WTC11 (cell line): ENCODE measurements at regions not wholly inside any gene's neighbourhood (a gene's known extent, or its start where the extent isn't known, plus 50 kb on each side); places are given as distances from the start of the nearest gene placed in this dataset.

ENCODE experiments used
- ATAC-seq: fragments of 200-7000 bp; cut with Tn5 transposase; 2 replicates; pipeline ENCODE4 v1.10.0; 2021; ENCODE audit warnings: mild to moderate bottlenecking, moderate library complexity
- CTCF ChIA-PET: fragments of 300-600 bp; sonication (Branson Sonifier 250); formaldehyde crosslinking; loops from one replicate; lab custom pipeline; 2021; ENCODE audit warnings: antibody characterized with exemption; lab: Charles Lee
- POLR2A ChIA-PET: fragments of 350-600 bp; sonication (Branson Sonifier 250); formaldehyde crosslinking; loops from one replicate; lab custom pipeline; 2021; ENCODE audit warnings: antibody characterized with exemption; lab: Charles Lee
- DNase-seq: peaks from one replicate; pipeline ENCODE4 v3.0.0; 2021; ENCODE audit warnings: low spot score
- H3K27ac Mint-ChIP-seq: 2 replicates; pipeline ENCODE4 v1.8.0; 2021; ENCODE audit warnings: mixed read lengths
- H3K27me3 Mint-ChIP-seq: 2 replicates; pipeline ENCODE4 v1.8.0; 2021; ENCODE audit warnings: low read depth, mild to moderate bottlenecking, moderate library complexity, mixed read lengths
- H3K36me3 Mint-ChIP-seq: 2 replicates; pipeline ENCODE4 v1.8.0; 2021; ENCODE audit warnings: mixed read lengths
- H3K4me1 Mint-ChIP-seq: 2 replicates; pipeline ENCODE4 v1.8.0; 2022; ENCODE audit warnings: mixed read lengths
- H3K4me3 Mint-ChIP-seq: 2 replicates; pipeline ENCODE4 v1.8.0; 2021; ENCODE audit warnings: mild to moderate bottlenecking, moderate library complexity, mixed read lengths
- H3K9me3 Mint-ChIP-seq: 2 replicates; pipeline ENCODE4 v1.8.0; 2021; ENCODE audit warnings: mixed read lengths
- CREB1 ChIP-seq: sonication (generic); formaldehyde crosslinking; IDR thresholded peaks from 2 replicates; pipeline ENCODE4 v1.8.0; 2023; ENCODE audit warnings: mild to moderate bottlenecking, missing genetic modification reagents
- E2F4 ChIP-seq: sonication (generic); formaldehyde crosslinking; IDR thresholded peaks from 2 replicates; pipeline ENCODE4 v1.8.1; 2022; ENCODE audit warnings: low read depth, mild to moderate bottlenecking, moderate library complexity, missing genetic modification reagents, borderline replicate concordance
- GRHL2 ChIP-seq: fragments of 250-450 bp; sonication (Bioruptor Pico); IDR thresholded peaks from 2 replicates; pipeline ENCODE4 v1.8.0; 2022; ENCODE audit warnings: mild to moderate bottlenecking, moderate library complexity; ENCODE audit not compliant: insufficient replicate concordance, severe bottlenecking
- GTF2I ChIP-seq: fragments of 250-450 bp; sonication (Bioruptor Pico); conservative IDR thresholded peaks from 2 replicates; pipeline ENCODE4 v1.4.0; 2021; ENCODE audit warnings: mild to moderate bottlenecking
- IRF2 ChIP-seq: sonication (generic); formaldehyde crosslinking; IDR thresholded peaks from 2 replicates; pipeline ENCODE4 v1.8.0; 2022; ENCODE audit warnings: low read depth, missing genetic modification reagents, borderline replicate concordance
- MXD4 ChIP-seq: fragments of 250-450 bp; sonication (Bioruptor Pico); IDR thresholded peaks from 2 replicates; pipeline ENCODE4 v1.8.0; 2021; ENCODE audit warnings: mild to moderate bottlenecking, moderate library complexity, borderline replicate concordance
- PRDM15 ChIP-seq: sonication (generic); formaldehyde crosslinking; IDR thresholded peaks from 2 replicates; pipeline ENCODE4 v1.8.0; 2022; ENCODE audit warnings: missing genetic modification reagents
- PRRX2 ChIP-seq: fragments of 250-450 bp; sonication (Bioruptor Pico); IDR thresholded peaks from 2 replicates; pipeline ENCODE4 v1.8.0; 2021; ENCODE audit warnings: mild to moderate bottlenecking
- USF2 ChIP-seq: sonication (generic); formaldehyde crosslinking; IDR thresholded peaks from 2 replicates; pipeline ENCODE4 v1.8.1; 2023; ENCODE audit warnings: mild to moderate bottlenecking, missing genetic modification reagents, moderate library complexity
- ZNF416 ChIP-seq: fragments of 250-450 bp; sonication (Bioruptor Pico); IDR thresholded peaks from 2 replicates; pipeline ENCODE4 v1.9.0; 2021; ENCODE audit warnings: mild to moderate bottlenecking, inconsistent platforms
- TF ChIP-seq, protein P1 (sequence below): sonication (generic); formaldehyde crosslinking; IDR thresholded peaks from 2 replicates; pipeline ENCODE4 v1.8.0; 2022; ENCODE audit warnings: mild to moderate bottlenecking, missing genetic modification reagents
- TF ChIP-seq, protein P2 (sequence below): fragments of 250-450 bp; sonication (Bioruptor Pico); IDR thresholded peaks from 2 replicates; pipeline ENCODE4 v1.9.0; 2021; ENCODE audit warnings: moderate library complexity, mild to moderate bottlenecking, inconsistent platforms, borderline replicate concordance
- TF ChIP-seq, protein P3 (sequence below): sonication (generic); formaldehyde crosslinking; IDR thresholded peaks from 2 replicates; pipeline ENCODE4 v1.8.0; 2023; ENCODE audit warnings: mild to moderate bottlenecking, missing genetic modification reagents
- TF ChIP-seq, protein P4 (sequence below): sonication (generic); formaldehyde crosslinking; IDR thresholded peaks from 2 replicates; pipeline ENCODE4 v1.8.1; 2023; ENCODE audit warnings: mild to moderate bottlenecking, missing genetic modification reagents
- TF ChIP-seq, protein P5 (sequence below): fragments of 250-450 bp; sonication (Bioruptor Pico); IDR thresholded peaks from 2 replicates; pipeline ENCODE4 v1.8.0; 2021; ENCODE audit warnings: mild to moderate bottlenecking
- TF ChIP-seq, protein P6 (sequence below): sonication (generic); formaldehyde crosslinking; IDR thresholded peaks from 2 replicates; pipeline ENCODE4 v1.8.1; 2023; ENCODE audit warnings: mild to moderate bottlenecking, moderate library complexity, missing genetic modification reagents

- Mint-ChIP-seq H3K27me3 (peaks cover 15% of the 10 kb centered on the region), H3K4me3 (no peak overlapping the region), H3K27ac (no peak overlapping the region), H3K4me1 (peaks cover 23% of the 10 kb centered on the region), H3K36me3 (no peaks in the 10 kb centered on the region), H3K9me3 (no peaks in the 10 kb centered on the region)
- POLR2A ChIA-PET = no interaction called here
- CTCF ChIA-PET = interaction anchor here (1.2 kb wide), 1 partner anchor 131 kb away, joined by 3 read pairs; no protein-coding TSS in a partner anchor
- ATAC-seq = no peak
- DNase-seq = no peak
- TF ChIP-seq CREB1 (CRISPR knock-in tag) (no peak), PRDM15 (CRISPR knock-in tag) (no peak)
- TF ChIP-seq, protein P1, sequence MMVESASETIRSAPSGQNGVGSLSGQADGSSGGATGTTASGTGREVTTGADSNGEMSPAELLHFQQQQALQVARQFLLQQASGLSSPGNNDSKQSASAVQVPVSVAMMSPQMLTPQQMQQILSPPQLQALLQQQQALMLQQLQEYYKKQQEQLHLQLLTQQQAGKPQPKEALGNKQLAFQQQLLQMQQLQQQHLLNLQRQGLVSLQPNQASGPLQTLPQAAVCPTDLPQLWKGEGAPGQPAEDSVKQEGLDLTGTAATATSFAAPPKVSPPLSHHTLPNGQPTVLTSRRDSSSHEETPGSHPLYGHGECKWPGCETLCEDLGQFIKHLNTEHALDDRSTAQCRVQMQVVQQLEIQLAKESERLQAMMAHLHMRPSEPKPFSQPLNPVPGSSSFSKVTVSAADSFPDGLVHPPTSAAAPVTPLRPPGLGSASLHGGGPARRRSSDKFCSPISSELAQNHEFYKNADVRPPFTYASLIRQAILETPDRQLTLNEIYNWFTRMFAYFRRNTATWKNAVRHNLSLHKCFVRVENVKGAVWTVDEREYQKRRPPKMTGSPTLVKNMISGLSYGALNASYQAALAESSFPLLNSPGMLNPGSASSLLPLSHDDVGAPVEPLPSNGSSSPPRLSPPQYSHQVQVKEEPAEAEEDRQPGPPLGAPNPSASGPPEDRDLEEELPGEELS = no peak
These were observed 120.7 kb upstream of the BACH2 start for GRCh38 chr6:90417385-90417784.

- H3K9me3 Mint-ChIP-seq = no peaks in the 10 kb centered on the region
- H3K4me1 Mint-ChIP-seq = peaks cover 26% of the 10 kb centered on the region
- ATAC-seq = no peak
- no peak overlapping the region for H3K4me3 Mint-ChIP-seq
- no peaks in the 10 kb centered on the region for H3K36me3 Mint-ChIP-seq
- CTCF ChIA-PET = interaction anchor here (1.2 to 1.6 kb wide), 2 partner anchors 130 kb away, joined by 3 to 5 read pairs; no protein-coding TSS in a partner anchor
- POLR2A ChIA-PET = no interaction called here
- no peak overlapping the region for H3K27ac Mint-ChIP-seq
- H3K27me3 Mint-ChIP-seq = peaks cover 19% of the 10 kb centered on the region
- no peak for DNase-seq
- no peak for TF ChIP-seq GRHL2 (CRISPR knock-in tag)
- no peak for TF ChIP-seq GTF2I (CRISPR knock-in tag)
- TF ChIP-seq, protein P2, sequence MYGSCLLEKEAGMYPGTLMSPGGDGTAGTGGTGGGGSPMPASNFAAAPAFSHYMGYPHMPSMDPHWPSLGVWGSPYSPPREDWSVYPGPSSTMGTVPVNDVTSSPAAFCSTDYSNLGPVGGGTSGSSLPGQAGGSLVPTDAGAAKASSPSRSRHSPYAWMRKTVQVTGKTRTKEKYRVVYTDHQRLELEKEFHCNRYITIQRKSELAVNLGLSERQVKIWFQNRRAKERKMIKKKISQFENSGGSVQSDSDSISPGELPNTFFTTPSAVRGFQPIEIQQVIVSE (CRISPR knock-in tag) = no peak
- TF ChIP-seq PRRX2 (CRISPR knock-in tag) = no peak
- no peak for TF ChIP-seq E2F4 (CRISPR knock-in tag)
- TF ChIP-seq, protein P3, sequence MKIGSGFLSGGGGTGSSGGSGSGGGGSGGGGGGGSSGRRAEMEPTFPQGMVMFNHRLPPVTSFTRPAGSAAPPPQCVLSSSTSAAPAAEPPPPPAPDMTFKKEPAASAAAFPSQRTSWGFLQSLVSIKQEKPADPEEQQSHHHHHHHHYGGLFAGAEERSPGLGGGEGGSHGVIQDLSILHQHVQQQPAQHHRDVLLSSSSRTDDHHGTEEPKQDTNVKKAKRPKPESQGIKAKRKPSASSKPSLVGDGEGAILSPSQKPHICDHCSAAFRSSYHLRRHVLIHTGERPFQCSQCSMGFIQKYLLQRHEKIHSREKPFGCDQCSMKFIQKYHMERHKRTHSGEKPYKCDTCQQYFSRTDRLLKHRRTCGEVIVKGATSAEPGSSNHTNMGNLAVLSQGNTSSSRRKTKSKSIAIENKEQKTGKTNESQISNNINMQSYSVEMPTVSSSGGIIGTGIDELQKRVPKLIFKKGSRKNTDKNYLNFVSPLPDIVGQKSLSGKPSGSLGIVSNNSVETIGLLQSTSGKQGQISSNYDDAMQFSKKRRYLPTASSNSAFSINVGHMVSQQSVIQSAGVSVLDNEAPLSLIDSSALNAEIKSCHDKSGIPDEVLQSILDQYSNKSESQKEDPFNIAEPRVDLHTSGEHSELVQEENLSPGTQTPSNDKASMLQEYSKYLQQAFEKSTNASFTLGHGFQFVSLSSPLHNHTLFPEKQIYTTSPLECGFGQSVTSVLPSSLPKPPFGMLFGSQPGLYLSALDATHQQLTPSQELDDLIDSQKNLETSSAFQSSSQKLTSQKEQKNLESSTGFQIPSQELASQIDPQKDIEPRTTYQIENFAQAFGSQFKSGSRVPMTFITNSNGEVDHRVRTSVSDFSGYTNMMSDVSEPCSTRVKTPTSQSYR (CRISPR knock-in tag) = no peak
- TF ChIP-seq ZNF416 (CRISPR knock-in tag) = no peak
- no peak for TF ChIP-seq IRF2
- no peak for TF ChIP-seq MXD4 (CRISPR knock-in tag)
- TF ChIP-seq, protein P4, sequence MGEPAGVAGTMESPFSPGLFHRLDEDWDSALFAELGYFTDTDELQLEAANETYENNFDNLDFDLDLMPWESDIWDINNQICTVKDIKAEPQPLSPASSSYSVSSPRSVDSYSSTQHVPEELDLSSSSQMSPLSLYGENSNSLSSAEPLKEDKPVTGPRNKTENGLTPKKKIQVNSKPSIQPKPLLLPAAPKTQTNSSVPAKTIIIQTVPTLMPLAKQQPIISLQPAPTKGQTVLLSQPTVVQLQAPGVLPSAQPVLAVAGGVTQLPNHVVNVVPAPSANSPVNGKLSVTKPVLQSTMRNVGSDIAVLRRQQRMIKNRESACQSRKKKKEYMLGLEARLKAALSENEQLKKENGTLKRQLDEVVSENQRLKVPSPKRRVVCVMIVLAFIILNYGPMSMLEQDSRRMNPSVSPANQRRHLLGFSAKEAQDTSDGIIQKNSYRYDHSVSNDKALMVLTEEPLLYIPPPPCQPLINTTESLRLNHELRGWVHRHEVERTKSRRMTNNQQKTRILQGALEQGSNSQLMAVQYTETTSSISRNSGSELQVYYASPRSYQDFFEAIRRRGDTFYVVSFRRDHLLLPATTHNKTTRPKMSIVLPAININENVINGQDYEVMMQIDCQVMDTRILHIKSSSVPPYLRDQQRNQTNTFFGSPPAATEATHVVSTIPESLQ = no peak
- TF ChIP-seq, protein P5, sequence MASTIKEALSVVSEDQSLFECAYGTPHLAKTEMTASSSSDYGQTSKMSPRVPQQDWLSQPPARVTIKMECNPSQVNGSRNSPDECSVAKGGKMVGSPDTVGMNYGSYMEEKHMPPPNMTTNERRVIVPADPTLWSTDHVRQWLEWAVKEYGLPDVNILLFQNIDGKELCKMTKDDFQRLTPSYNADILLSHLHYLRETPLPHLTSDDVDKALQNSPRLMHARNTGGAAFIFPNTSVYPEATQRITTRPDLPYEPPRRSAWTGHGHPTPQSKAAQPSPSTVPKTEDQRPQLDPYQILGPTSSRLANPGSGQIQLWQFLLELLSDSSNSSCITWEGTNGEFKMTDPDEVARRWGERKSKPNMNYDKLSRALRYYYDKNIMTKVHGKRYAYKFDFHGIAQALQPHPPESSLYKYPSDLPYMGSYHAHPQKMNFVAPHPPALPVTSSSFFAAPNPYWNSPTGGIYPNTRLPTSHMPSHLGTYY (CRISPR knock-in tag) = no peak
- no peak for TF ChIP-seq USF2 (CRISPR knock-in tag)
- TF ChIP-seq, protein P6, sequence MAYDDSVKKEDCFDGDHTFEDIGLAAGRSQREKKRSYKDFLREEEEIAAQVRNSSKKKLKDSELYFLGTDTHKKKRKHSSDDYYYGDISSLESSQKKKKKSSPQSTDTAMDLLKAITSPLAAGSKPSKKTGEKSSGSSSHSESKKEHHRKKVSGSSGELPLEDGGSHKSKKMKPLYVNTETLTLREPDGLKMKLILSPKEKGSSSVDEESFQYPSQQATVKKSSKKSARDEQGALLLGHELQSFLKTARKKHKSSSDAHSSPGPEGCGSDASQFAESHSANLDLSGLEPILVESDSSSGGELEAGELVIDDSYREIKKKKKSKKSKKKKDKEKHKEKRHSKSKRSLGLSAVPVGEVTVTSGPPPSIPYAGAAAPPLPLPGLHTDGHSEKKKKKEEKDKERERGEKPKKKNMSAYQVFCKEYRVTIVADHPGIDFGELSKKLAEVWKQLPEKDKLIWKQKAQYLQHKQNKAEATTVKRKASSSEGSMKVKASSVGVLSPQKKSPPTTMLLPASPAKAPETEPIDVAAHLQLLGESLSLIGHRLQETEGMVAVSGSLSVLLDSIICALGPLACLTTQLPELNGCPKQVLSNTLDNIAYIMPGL (CRISPR knock-in tag) = no peak
These were observed 119.7 kb upstream of the BACH2 start for GRCh38 chr6:90416322-90416721.
